HG02798 (cell line): ENCODE measurements at regions not wholly inside any gene's neighbourhood (a gene's known extent, or its start where the extent isn't known, plus 50 kb on each side); places are given as distances from the start of the nearest gene placed in this dataset.
"Not testable (repeated sequence)": the region's sequence is repeated elsewhere in the genome, so short reads cannot be mapped to it uniquely, and the experiment has no call there.

ENCODE experiments used
- ATAC-seq: cut with Tn5 transposase; IDR thresholded peaks from one replicate; pipeline ENCODE4 v1.9.1; 2021; ENCODE audit warnings: mild to moderate bottlenecking; ENCODE audit not compliant: unreplicated experiment, poor library complexity

- ATAC-seq, result no peak
Observed at GRCh38 chr10:78203915-78204818, 170.5 kb downstream of the RPS24 start.

GRCh38 chr10:78205457-78206016, 171.9 kb downstream of the RPS24 start:
- ATAC-seq, result no peak

GRCh38 chr10:78207216-78207615, 173.6 kb downstream of the RPS24 start:
- no peak for ATAC-seq

- no peak for ATAC-seq
Observed at GRCh38 chr10:78207776-78208175, 174.1 kb downstream of the RPS24 start.

GRCh38 chr10:78209970-78210369, 176.3 kb downstream of the RPS24 start:
- no peak for ATAC-seq

GRCh38 chr10:78210548-78210947, 176.9 kb downstream of the RPS24 start:
- no peak for ATAC-seq

GRCh38 chr10:78210976-78211375, 177.3 kb downstream of the RPS24 start:
- ATAC-seq, result no peak

- ATAC-seq, result no peak
Observed at GRCh38 chr10:78211561-78212051, 177.9 kb downstream of the RPS24 start.

GRCh38 chr10:78212060-78212785, 178.6 kb downstream of the RPS24 start:
- ATAC-seq, result no peak

- no peak for ATAC-seq
Observed at GRCh38 chr10:78212786-78213175, 179.1 kb downstream of the RPS24 start.

GRCh38 chr10:78214955-78215354, 181.3 kb downstream of the RPS24 start:
- no peak for ATAC-seq

- no peak for ATAC-seq
Observed at GRCh38 chr10:78215645-78216044, 182.0 kb downstream of the RPS24 start.

- ATAC-seq, result no peak
Observed at GRCh38 chr10:78217336-78217735, 183.7 kb downstream of the RPS24 start.

- no peak for ATAC-seq
Observed at GRCh38 chr10:78218798-78219490, 185.3 kb downstream of the RPS24 start.

- not testable (repeated sequence) for ATAC-seq
Observed at GRCh38 chr10:78219568-78219967, 185.9 kb downstream of the RPS24 start.

GRCh38 chr10:78220781-78221180, 187.1 kb downstream of the RPS24 start:
- no peak for ATAC-seq

- ATAC-seq, result no peak
Observed at GRCh38 chr10:78222096-78222790, 188.6 kb downstream of the RPS24 start.

- no peak for ATAC-seq
Observed at GRCh38 chr10:78223088-78223487, 189.4 kb downstream of the RPS24 start.

GRCh38 chr10:78224602-78225001, 190.9 kb downstream of the RPS24 start:
- ATAC-seq, result no peak

GRCh38 chr10:78225594-78225993, 191.9 kb downstream of the RPS24 start:
- no peak for ATAC-seq
